GM21619 (cell line): ENCODE measurements at regions not wholly inside any gene's neighbourhood (a gene's known extent, or its start where the extent isn't known, plus 50 kb on each side); places are given as distances from the start of the nearest gene placed in this dataset.

Experiments used
- ATAC-seq: cut with Tn5 transposase; IDR thresholded peaks from one replicate; pipeline ENCODE4 v1.9.1; 2021; ENCODE audit not compliant: unreplicated experiment

- no peak for ATAC-seq
Observed at GRCh38 chr4:140316799-140317198, 56.6 kb upstream of the SCOC start.

DNA sequence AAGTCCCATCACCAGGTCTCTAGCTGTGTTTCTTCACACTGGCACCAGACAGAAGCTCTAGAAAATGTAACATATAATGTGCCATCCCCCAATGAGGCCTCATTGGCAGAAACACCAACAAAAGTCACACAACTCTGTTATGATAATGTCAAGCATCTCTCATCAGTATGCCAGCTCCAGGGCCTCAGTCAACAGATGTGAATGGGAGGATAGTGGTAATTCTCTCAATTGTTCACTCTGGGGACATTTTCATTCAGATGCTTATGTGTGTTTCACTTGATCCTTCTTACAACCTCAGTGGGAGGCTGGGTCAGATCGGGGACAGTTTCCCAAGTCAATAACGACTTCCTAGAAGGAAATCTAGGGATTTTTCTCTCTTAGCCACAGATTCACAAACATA is 57.5 kb upstream of the SCOC start:
- no peak for ATAC-seq

GRCh38 chr4:140315438-140315837 is 58.0 kb upstream of the SCOC start:
- no peak for ATAC-seq

GRCh38 chr4:140315019-140315418 is 58.4 kb upstream of the SCOC start:
- no peak for ATAC-seq

GRCh38 chr4:140312100-140312499 is 61.3 kb upstream of the SCOC start:
- ATAC-seq, result no peak

GRCh38 chr4:140311257-140311835 is 62.1 kb upstream of the SCOC start:
- no peak for ATAC-seq

DNA sequence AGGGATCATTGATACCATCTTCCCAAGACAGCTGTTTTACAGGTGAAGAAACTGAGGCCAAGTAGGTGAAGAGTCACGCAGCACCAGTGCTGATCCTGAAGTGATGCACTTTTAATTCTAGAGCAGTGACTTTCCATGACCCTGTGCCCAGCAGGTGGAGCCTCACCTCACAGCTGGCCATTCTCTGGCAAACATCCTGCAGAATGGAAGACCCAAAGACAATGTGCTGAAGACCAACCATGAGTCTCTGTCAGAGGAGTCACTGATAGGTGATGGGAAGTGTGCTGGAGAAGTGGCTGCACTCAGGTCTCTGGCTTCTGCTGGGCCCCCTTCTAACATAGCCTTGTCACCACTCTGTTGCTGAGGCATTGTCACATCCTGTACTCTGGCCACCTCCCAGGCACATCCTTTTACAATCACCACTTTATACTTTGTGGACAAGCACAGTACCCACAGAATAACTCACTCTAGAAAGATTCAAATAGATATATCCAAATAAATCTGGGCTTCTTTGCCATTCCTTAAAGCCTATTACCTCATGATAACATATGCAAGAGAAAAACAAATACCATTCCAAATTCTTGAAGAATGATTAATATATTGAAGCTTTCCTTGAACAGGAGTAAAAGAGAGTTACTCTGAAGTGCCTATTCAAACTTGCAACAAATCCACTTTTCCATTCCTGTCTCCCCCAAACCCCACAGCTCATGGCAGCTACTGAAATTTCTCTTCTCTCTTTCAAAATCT is 64.1 kb upstream of the SCOC start:
- no peak for ATAC-seq

DNA sequence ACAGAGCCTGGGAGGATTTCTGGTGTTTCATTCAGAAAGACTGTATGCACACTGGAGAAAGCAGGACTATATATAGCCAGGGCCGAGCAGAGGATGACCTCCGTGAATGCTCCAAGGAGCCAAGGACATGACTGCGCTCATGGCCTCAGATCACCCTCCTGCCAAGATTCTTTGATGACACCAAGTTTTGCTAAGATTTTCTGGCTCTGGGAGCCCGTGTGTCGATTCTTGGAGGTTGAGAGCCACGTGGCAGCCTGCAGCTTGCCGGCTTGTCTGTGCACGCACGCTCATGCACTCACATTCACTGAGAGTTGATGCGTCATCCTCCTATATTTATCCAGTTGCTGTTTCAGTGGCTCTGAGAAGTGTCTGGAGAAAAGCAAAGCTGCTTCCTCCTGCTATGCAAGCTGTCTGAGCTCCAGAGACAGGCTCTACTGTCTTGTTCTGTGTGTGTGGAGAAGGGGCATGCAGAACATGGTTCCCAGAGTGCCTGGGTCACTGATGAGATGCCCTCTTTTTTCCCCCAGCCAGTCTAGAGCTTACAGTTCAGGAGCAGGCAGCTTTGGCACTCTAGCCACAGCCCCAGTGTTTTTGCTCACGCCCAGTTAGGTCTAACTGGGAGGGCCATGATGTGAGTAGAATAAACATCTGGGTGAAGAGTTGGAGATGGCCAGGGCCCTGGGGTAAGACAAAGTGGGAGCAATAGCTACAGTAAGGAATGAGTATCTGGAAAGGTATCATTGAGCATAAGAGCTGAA is 64.9 kb upstream of the SCOC start:
- ATAC-seq, result peak; percentile 77

DNA sequence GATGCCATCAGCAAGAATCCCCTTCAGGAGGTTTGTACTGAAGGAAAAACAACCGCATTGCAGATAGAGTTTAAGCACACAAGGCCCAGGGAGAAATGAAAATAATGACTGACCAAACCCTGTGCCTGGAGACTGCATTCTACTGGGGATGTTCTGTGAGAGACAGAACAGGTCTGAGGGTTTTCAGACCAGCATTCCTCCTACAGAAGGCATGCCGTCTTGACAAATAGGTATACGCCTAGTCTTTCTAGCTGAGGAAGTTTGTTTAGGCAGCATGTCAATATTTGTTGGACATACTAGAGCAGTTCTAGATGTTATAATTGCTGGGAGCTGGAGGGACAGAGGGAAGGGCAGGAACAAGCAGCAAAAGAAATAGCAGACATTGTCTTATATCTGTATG is 68.4 kb upstream of the SCOC start:
- ATAC-seq, result no peak

DNA sequence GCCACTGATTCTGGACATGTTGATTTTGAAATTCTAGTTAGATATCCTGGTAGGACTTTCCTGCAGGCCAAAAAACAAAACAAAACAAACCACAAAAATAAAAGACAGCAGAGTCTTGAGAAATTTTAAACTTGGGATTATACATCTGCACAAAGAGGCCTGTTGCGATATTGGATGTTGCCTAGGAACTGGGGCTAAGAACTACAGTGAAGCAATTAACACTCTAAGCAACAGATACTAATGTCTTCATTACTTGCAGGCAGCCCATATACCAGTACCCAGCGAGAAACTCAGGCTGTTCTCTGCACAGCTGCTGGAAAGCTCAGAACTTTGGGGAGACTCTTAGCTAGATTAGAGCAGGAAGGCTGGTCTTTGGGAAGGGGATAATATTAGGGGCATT is 69.1 kb upstream of the SCOC start:
- ATAC-seq, result no peak

- ATAC-seq, result no peak
Observed at GRCh38 chr4:140302151-140302859, 71.1 kb upstream of the SCOC start.

GRCh38 chr4:140300271-140300970 is 73.0 kb upstream of the SCOC start:
- no peak for ATAC-seq

DNA sequence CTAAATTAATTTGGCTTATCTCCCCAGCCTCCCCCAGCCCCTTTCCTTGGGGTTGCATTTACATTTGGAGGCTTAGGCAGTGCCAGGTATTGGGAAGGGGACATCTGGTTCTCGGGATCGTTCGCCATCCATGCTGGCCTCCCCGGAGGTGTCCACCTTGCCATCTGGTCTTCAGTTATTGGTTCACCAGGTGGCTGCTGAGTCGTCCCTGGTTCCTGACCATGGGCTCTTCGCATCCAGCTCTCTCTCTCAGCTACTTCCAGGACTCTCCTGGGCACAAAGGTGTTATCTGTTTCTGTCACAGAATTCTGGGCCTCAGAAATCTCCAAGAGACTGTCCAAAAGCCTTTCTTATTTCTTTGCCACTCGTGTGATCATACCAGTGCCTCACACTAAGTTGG is 75.4 kb upstream of the SCOC start:
- no peak for ATAC-seq

DNA sequence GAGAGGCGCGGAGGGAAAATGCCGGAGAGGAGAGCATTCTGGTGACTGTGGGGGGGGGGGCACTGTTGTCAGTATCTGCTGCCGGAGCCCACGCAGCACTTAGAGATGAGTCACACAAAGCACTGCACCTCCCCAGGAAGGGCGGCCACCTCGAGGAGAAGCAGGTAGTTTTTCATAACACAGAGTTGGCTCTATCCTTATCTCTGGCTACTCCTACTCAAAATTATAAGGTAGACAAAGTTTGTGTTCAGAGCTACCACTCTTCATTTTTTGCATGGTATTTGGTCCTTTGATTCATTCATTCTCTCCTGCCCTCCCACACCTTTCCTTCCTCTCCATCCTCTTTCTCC is 76.2 kb upstream of the SCOC start:
- no peak for ATAC-seq

DNA sequence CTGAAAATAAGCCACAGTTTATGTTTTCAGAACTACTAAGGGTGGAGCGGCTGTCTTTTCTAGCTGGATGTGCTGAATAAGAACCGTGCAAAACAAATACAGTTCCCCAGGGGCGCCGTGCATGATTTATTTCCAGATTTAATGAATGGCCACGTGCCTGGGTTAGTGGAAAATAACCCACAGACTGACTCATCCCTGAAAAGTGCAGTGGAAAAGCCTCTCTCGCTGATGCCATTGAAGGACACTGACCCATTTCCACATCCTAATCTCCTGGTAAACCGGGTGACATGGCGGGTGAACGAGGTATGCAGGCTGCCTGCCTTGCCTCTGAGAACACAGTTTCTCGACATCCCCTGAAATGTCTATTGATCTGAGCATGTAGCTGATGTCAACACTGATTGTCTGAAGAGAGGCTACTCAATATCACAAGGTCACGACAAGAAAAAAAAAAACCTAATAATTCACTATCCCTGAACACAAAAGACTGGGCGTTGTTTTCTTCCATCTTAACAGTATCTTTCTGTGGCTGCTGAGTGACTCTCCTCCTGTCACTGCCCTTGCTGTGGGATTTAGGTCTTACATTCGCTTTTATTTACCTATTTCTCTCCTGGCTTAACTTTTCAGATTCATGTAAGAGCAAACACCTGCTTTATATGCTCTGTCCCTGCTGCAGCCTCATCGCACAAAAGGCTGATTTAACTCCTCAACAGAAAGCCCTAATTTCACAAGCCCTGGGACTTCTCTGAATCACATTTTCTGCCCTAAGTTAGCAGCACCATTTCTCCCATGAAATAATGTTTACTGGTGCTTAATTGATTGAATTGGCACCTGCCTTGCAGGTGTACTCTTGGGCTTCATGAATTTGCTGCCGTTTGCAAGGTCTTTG is 76.9 kb upstream of the SCOC start:
- no peak for ATAC-seq

- no peak for ATAC-seq
Observed at GRCh38 chr4:140293979-140294378, 79.5 kb upstream of the SCOC start.

GRCh38 chr4:140291259-140291658 is 82.2 kb upstream of the SCOC start:
- ATAC-seq, result no peak

- ATAC-seq, result no peak
Observed at GRCh38 chr4:140289486-140289885, 84.0 kb upstream of the SCOC start.

DNA sequence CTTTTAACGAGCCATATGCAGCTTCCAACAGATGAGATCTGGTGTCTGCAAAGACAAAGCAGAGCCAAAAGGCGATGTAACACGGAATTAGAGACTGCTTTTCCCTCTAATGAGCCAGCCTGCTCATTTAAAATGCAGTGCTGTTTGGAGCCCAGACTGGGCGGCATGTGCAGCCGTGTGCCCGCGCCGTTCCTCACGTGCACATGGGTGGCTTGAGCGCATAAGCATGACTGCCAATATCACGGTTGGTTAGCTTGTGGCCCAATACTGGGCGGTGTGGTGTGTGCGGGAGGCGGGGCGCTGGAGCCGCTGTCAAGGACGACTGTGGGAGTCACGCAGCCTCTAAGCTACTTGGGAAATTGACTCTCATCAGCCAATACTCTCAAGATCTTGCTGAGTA is 87.0 kb upstream of the SCOC start:
- no peak for ATAC-seq

GRCh38 chr4:140284456-140284855 is 89.0 kb upstream of the SCOC start:
- ATAC-seq, result no peak
